ENCODE measurements at regions not wholly inside any gene's neighbourhood (a gene's known extent, or its start where the extent isn't known, plus 50 kb on each side); places are given as distances from the start of the nearest gene placed in this dataset.

DNA sequence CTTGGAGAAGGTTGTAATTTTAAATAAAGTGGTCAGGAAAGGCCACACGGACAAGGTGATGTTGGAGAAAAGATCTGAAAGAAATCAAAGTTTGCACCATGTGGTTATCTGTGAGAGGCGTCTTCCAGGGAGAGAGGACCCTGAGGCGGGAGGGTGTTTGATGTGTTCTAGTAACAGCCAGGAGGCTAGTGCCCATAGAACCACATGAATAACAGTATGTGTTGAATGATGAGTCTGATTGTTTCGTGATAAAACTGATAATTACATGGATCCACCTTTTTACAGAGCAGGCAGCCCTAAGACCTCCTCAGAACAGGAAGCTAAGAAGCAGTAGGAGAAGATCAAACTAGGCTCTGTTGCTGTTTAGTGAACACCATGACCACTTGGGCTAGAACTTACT is 91.4 kb downstream of the SCG2 start:
- H3K4me1 Mint-ChIP-seq (ENCODE audit: low read depth), result no peaks in the 10 kb centered on the region
- CTCF ChIA-PET, result interaction anchor here (0.6 kb wide), 1 partner anchor 9 kb away, joined by 4 read pairs; no protein-coding TSS in a partner anchor
- H3K27me3 Mint-ChIP-seq, result peaks cover 1% of the 10 kb centered on the region
- intact Hi-C loops (cut with micrococcal nuclease), result no loop called here
- no peak overlapping the region for H3K4me3 Mint-ChIP-seq
- POLR2A ChIA-PET, result no interaction called here
- no peak for DNase-seq
- no peak overlapping the region for H3K27ac Mint-ChIP-seq
- H3K36me3 Mint-ChIP-seq, result no peaks in the 10 kb centered on the region
- no peaks in the 10 kb centered on the region for H3K9me3 Mint-ChIP-seq

GRCh38 chr2:223511168-223511567 is 91.0 kb downstream of the SCG2 start:
- Mint-ChIP-seq H3K4me3 (no peak overlapping the region), H3K36me3 (no peaks in the 10 kb centered on the region), H3K27ac (no peak overlapping the region), H3K4me1 (ENCODE audit: low read depth) (no peaks in the 10 kb centered on the region), H3K27me3 (peaks cover 1% of the 10 kb centered on the region), H3K9me3 (no peaks in the 10 kb centered on the region)
- intact Hi-C loops (cut with micrococcal nuclease), result no loop called here
- no peak for DNase-seq
- POLR2A ChIA-PET, result no interaction called here
- CTCF ChIA-PET, result no interaction called here

- Mint-ChIP-seq H3K36me3 (no peaks in the 10 kb centered on the region), H3K27me3 (peaks cover 1% of the 10 kb centered on the region), H3K27ac (no peak overlapping the region), H3K4me1 (ENCODE audit: low read depth) (no peaks in the 10 kb centered on the region), H3K9me3 (no peaks in the 10 kb centered on the region), H3K4me3 (no peak overlapping the region)
- POLR2A ChIA-PET, result no interaction called here
- no peak for DNase-seq
- intact Hi-C loops (cut with micrococcal nuclease), result no loop called here
- CTCF ChIA-PET, result no interaction called here
Measured at GRCh38 chr2:223513771-223514455, 88.2 kb downstream of the SCG2 start.

DNA sequence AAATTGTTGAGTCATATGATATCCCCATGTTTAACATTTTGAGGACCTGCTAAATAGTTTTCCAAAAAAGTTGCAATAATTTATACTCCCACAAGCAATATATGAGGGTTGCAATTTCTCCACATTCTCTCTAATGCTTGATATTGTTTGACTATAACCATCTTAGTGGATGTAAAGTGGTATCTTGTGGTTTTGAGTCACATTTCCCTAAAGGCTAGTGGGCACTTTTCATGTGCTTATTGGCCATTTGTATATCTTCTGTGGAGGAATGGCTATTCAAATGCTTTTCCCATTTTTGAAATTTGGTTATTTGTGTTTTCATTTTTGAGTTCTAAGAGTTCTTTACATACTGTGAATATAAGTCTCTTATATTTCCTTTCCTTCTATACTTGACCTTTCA is 82.7 kb downstream of the SCG2 start:
- no peak for DNase-seq
- ChIA-PET CTCF (no interaction called here), POLR2A (no interaction called here)
- H3K4me3 Mint-ChIP-seq, result no peak overlapping the region
- intact Hi-C loops (cut with micrococcal nuclease), result no loop called here
- no peaks in the 10 kb centered on the region for H3K4me1 Mint-ChIP-seq (ENCODE audit: low read depth)
- no peaks in the 10 kb centered on the region for H3K9me3 Mint-ChIP-seq
- H3K27ac Mint-ChIP-seq, result no peak overlapping the region
- H3K36me3 Mint-ChIP-seq, result no peaks in the 10 kb centered on the region
- H3K27me3 Mint-ChIP-seq, result no peaks in the 10 kb centered on the region

DNA sequence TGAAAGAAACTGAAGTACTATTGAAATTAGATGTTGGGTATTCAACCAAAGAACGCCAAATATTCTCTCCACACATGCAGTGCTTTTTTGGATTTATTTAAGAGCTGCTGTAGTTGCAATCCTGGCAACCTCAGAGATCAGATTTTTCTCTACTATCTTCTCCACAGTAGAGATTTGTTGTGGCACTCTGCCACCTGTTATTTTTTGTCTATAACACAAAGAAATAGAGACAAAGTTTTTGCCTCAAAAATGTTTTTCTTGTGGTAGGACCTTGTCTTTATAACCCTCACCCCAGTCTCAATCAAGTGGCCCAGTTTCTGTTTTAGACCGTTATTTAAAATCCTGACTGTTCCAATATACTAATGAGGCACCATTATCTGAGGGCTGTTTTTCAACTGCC is 79.4 kb downstream of the SCG2 start:
- H3K27ac Mint-ChIP-seq, result no peak overlapping the region
- ChIA-PET CTCF (no interaction called here), POLR2A (no interaction called here)
- no peaks in the 10 kb centered on the region for H3K27me3 Mint-ChIP-seq
- DNase-seq, result no peak
- H3K36me3 Mint-ChIP-seq, result no peaks in the 10 kb centered on the region
- no peaks in the 10 kb centered on the region for H3K9me3 Mint-ChIP-seq
- H3K4me3 Mint-ChIP-seq, result no peak overlapping the region
- H3K4me1 Mint-ChIP-seq (ENCODE audit: low read depth), result no peaks in the 10 kb centered on the region
- intact Hi-C loops (cut with micrococcal nuclease), result no loop called here

- no peaks in the 10 kb centered on the region for H3K4me1 Mint-ChIP-seq (ENCODE audit: low read depth)
- H3K36me3 Mint-ChIP-seq, result no peaks in the 10 kb centered on the region
- H3K27ac Mint-ChIP-seq, result no peak overlapping the region
- H3K27me3 Mint-ChIP-seq, result no peaks in the 10 kb centered on the region
- no peaks in the 10 kb centered on the region for H3K9me3 Mint-ChIP-seq
- ChIA-PET POLR2A (no interaction called here), CTCF (no interaction called here)
- DNase-seq, result no peak
- H3K4me3 Mint-ChIP-seq, result no peak overlapping the region
- intact Hi-C loops (cut with micrococcal nuclease), result no loop called here
Measured at GRCh38 chr2:223523551-223524001, 78.6 kb downstream of the SCG2 start.

DNA sequence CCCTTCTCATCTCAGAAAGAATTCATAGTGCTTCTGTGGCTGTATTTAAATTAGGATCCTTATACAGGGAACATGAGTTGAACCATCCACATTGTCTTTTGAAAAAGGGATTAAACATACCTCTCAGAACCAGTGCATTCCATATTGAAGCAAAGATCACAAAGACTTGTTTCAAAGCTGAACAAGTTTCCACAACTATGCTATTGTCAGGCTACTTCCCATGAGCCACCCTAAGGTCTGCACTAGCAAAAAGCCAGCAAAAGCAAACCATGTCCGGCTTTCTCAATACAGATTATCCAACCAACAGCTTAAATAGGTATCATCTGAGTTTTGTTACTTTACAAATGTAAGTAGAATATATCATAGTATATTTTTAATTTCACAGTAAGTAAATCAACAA is 78.1 kb downstream of the SCG2 start:
- CTCF ChIA-PET, result no interaction called here
- Mint-ChIP-seq H3K36me3 (no peaks in the 10 kb centered on the region), H3K27me3 (no peaks in the 10 kb centered on the region), H3K9me3 (no peaks in the 10 kb centered on the region), H3K4me1 (ENCODE audit: low read depth) (no peaks in the 10 kb centered on the region), H3K27ac (no peak overlapping the region), H3K4me3 (no peak overlapping the region)
- intact Hi-C loops (cut with micrococcal nuclease), result no loop called here
- DNase-seq, result no peak
- POLR2A ChIA-PET, result no interaction called here

DNA sequence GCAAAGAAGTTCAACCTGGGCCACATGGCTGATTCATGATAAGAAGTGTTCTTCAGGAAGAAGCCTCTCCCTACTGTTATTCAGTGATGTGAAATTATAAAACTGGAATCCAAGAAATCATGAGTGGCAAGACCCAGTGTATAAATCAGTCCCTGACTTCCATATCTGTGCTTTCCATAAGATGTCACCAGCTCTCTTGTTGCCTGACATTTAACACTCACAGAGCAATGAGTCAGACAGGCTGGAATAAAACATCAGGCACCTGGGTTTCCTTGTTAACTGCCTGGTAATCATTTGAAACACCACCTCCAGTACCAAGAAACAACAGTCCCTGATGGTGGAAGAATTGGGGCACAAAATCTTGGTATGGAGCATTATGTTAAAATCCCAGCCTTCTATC is 76.1 kb downstream of the SCG2 start:
- no peak for DNase-seq
- intact Hi-C loops (cut with micrococcal nuclease), result no loop called here
- H3K9me3 Mint-ChIP-seq, result no peaks in the 10 kb centered on the region
- H3K4me3 Mint-ChIP-seq, result no peak overlapping the region
- no peaks in the 10 kb centered on the region for H3K27me3 Mint-ChIP-seq
- ChIA-PET CTCF (no interaction called here), POLR2A (no interaction called here)
- no peaks in the 10 kb centered on the region for H3K4me1 Mint-ChIP-seq (ENCODE audit: low read depth)
- no peaks in the 10 kb centered on the region for H3K36me3 Mint-ChIP-seq
- H3K27ac Mint-ChIP-seq, result no peak overlapping the region

GRCh38 chr2:223528036-223528435 is 74.1 kb downstream of the SCG2 start:
- no peaks in the 10 kb centered on the region for H3K4me1 Mint-ChIP-seq (ENCODE audit: low read depth)
- no peaks in the 10 kb centered on the region for H3K36me3 Mint-ChIP-seq
- H3K9me3 Mint-ChIP-seq, result no peaks in the 10 kb centered on the region
- ChIA-PET POLR2A (no interaction called here), CTCF (no interaction called here)
- no peak overlapping the region for H3K4me3 Mint-ChIP-seq
- H3K27ac Mint-ChIP-seq, result no peak overlapping the region
- no peak for DNase-seq
- intact Hi-C loops (cut with micrococcal nuclease), result no loop called here
- H3K27me3 Mint-ChIP-seq, result no peaks in the 10 kb centered on the region

DNA sequence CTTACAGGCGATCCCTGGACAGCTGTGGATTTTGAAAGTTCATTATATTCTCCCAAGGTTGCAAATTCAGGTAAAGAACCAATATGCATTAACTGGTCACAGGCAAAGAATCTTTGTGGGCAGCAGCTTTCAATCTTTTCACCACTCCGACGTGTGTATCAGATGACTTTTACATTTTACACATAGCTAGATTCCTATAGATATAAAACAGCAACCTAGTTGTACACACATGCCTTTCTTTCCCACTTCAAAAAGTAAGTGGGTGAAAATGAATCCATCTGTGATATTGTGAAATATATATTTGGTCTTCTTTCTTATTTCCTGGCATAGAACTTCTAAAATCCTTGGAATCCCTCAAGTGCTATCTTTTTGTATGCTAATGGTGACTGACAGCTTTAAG is 72.5 kb downstream of the SCG2 start:
- ChIA-PET CTCF (no interaction called here), POLR2A (no interaction called here)
- Mint-ChIP-seq H3K36me3 (no peaks in the 10 kb centered on the region), H3K9me3 (no peaks in the 10 kb centered on the region), H3K27ac (no peak overlapping the region), H3K27me3 (no peaks in the 10 kb centered on the region), H3K4me3 (no peak overlapping the region), H3K4me1 (ENCODE audit: low read depth) (no peaks in the 10 kb centered on the region)
- intact Hi-C loops (cut with micrococcal nuclease), result no loop called here
- DNase-seq, result no peak

DNA sequence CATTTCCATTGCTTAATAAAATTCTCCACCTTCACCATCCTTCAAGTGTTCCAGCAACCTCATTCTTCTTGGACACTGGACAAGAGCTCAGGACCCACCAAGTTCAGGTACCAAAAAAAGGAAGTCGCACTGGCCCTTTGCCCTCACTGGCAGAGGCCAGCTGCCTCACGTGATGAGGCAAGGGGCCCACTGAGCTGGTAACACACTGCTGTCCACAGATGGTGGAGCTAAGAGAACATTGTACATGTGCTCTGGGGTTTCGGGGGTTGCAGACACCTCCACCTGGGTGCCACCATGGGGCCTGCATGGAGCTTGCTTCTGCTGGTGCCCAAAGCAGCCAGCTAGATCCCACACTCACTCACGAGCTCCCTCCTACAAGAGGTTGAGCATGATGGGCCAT is 71.3 kb downstream of the SCG2 start:
- ChIA-PET POLR2A (no interaction called here), CTCF (no interaction called here)
- no peaks in the 10 kb centered on the region for H3K9me3 Mint-ChIP-seq
- intact Hi-C loops (cut with micrococcal nuclease), result no loop called here
- no peak overlapping the region for H3K27ac Mint-ChIP-seq
- H3K36me3 Mint-ChIP-seq, result no peaks in the 10 kb centered on the region
- no peaks in the 10 kb centered on the region for H3K27me3 Mint-ChIP-seq
- no peaks in the 10 kb centered on the region for H3K4me1 Mint-ChIP-seq (ENCODE audit: low read depth)
- DNase-seq, result no peak
- no peak overlapping the region for H3K4me3 Mint-ChIP-seq

DNA sequence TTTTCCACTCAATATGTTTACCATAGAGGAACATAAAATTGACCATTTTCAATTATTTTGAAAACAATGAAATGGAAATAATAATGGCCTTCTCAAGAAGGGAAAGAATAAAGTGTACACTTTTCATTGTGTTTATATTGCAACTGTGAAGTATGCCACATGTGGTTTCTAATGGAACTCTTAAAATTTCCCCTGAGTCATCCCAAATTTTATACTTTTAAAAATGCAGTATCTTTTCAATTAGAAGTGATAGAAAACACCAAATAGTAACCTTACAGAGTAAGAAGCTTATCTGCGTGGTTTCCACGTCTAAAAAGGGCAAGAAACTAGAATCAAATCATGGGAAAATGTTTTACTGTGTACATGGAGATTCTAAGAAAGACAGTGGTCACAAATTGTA is 70.0 kb downstream of the SCG2 start:
- intact Hi-C loops (cut with micrococcal nuclease), result no loop called here
- no peak for DNase-seq
- Mint-ChIP-seq H3K4me3 (no peak overlapping the region), H3K27ac (no peak overlapping the region), H3K4me1 (ENCODE audit: low read depth) (no peaks in the 10 kb centered on the region), H3K36me3 (no peaks in the 10 kb centered on the region), H3K27me3 (no peaks in the 10 kb centered on the region), H3K9me3 (no peaks in the 10 kb centered on the region)
- ChIA-PET POLR2A (no interaction called here), CTCF (no interaction called here)

- H3K4me1 Mint-ChIP-seq (ENCODE audit: low read depth), result no peaks in the 10 kb centered on the region
Measured at GRCh38 chr2:223532712-223533111, 69.4 kb downstream of the SCG2 start.

DNA sequence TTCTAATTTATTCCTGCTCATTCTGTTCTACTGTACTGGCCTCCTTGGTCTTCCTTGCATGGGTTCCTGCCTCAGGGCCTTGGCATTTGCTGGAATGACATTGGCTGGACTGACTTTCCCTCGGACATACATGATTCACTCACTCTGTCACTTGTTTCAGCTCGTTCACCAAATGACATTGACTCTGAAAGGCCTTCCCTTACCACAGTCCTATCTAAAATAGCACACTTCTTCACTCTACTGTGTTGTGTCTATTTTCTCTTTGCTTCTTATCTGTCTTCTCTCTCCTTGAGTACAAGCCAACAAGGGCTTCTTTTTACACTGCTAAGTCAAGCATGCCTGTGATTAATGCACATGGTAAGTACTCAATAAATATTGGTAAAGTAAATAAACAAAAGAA is 65.6 kb downstream of the SCG2 start:
- H3K27ac Mint-ChIP-seq, result no peak overlapping the region
- POLR2A ChIA-PET, result no interaction called here
- H3K4me3 Mint-ChIP-seq, result no peak overlapping the region
- no peak for DNase-seq
- no peaks in the 10 kb centered on the region for H3K9me3 Mint-ChIP-seq
- H3K36me3 Mint-ChIP-seq, result no peaks in the 10 kb centered on the region
- no peaks in the 10 kb centered on the region for H3K4me1 Mint-ChIP-seq (ENCODE audit: low read depth)
- no peaks in the 10 kb centered on the region for H3K27me3 Mint-ChIP-seq
- CTCF ChIA-PET, result no interaction called here
- intact Hi-C loops (cut with micrococcal nuclease), result no loop called here

More at GRCh38 chr2:223532712-223533111, 69.4 kb downstream of the SCG2 start:
- no peaks in the 10 kb centered on the region for H3K36me3 Mint-ChIP-seq
- intact Hi-C loops (cut with micrococcal nuclease), result no loop called here
- H3K27me3 Mint-ChIP-seq, result no peaks in the 10 kb centered on the region
- no peak overlapping the region for H3K4me3 Mint-ChIP-seq
- POLR2A ChIA-PET, result no interaction called here
- no peak overlapping the region for H3K27ac Mint-ChIP-seq
- no peaks in the 10 kb centered on the region for H3K9me3 Mint-ChIP-seq
- no peak for DNase-seq
- CTCF ChIA-PET, result no interaction called here

Measured in activated CD4-positive, alpha-beta memory T cell treated with anti-CD3 and anti-CD28 coated beads for 36 hours (primary cell).